HG03139 (cell line): ENCODE measurements at regions not wholly inside any gene's neighbourhood (a gene's known extent, or its start where the extent isn't known, plus 50 kb on each side); places are given as distances from the start of the nearest gene placed in this dataset.

ENCODE experiments used
- ATAC-seq: cut with Tn5 transposase; IDR thresholded peaks from one replicate; pipeline ENCODE4 v1.9.1; 2021; ENCODE audit not compliant: unreplicated experiment

DNA sequence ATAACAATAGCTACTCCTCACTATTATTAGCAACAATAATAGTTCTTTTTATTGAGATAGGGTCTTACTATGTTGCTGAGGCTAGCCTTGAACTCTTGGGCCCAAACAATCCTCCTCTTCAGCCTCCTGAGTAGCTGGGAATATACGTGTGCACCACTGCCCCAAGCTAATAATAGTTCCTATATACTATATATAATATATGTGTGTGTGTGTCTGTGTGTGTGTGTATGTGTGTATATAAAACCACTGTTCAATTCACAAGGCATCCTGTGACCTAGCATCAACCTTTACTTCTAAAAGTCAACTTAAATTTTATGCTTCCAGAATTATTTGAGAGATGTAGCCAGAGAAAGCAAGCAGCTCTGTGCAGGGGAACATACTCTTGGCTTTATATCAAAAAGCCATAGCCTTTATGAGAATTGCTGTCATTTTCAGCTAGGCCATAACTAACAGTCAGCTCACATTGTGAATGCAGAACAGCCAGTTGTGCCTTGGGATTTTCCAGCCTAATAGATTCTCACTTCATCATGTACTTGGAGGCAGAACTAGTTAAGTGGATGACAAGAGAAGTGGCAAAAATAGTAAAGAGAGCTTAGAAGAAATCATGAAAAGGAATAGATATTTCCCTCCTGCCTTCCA lies 665.5 kb downstream of the NYAP2 start:
- no peak for ATAC-seq

DNA sequence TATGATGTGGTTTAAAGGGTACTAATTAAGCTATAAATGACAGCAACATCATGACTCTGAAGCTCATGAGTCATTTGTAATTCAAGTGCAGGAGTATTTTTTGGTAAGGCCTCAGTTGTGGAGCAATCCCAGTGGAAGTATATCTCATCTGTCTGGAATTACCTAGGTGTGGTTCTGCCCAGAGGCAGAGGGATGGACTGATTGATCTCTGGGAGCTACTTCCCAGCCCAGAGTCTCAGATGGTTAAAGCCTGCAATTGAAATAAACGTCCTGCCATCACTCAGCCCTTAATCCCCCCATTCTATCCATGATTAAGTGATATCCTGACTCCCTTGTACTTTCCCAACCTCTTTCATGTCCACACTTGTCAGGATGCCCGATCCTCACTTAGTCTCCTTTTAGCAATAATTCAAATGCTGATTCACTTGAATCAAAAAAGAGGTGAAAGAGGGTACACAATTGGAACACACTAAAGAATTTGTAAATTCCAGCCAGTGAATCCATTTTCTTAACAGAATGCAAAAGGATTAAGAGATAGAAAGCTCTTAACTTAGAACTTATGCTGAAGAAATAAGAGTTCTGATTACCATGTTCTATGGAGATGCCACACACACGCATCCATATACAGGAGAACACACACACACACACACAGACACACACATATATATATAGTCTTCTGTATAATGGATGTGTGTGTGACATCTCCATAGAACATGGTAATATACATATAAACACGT lies 664.4 kb downstream of the NYAP2 start:
- ATAC-seq: no peak

GRCh38 chr2:226059961-226060627 lies 660.6 kb downstream of the NYAP2 start:
- no peak for ATAC-seq

DNA sequence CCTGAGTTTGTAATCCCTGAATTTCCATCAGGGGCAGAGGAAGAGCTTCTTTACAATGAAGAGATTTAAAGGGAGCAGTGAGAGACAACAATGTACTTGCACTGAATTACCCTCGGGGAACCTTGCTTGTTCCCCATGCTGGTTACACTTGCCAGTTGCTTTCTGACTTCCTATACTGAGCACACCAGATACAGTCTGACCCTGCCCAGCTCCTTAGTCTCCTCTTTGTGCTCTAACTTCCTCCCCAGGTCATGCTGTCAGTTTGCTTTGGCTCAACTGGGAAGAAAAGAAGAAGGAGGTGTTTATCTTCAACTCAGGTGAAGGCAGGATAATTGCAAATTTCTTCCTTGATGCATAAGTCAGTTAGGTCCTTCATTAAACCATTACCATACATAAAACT lies 658.4 kb downstream of the NYAP2 start:
- no peak for ATAC-seq

GRCh38 chr2:226057365-226057764 lies 657.9 kb downstream of the NYAP2 start:
- no peak for ATAC-seq

DNA sequence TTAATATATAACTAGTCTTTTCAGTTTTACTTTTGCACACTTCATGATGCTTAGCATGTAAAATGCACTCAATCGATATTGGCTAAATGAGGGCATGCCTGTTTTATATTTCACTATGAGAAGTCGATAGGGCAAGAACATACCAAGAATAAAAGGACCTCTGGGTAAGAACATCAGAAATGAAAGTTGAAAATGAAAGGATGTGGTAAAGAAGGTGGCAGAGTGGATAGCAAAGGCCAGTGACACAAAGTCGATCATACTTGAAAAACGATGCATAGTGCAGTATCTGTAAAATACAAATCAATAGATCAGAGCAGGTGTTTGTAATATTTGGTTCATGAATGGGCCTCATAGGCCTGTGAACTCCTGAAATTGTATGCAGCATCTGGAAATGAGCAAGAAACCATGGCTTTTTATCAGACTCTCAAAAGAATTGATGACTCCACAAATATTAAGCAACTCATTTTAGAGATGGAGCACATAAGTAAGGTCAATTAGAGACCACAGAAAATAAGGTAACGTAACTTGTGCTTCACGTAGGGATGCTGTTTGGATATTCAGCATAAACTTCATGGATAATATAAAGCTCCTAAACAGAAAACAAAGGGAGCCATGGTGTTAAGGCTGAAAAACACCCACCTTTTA lies 653.4 kb downstream of the NYAP2 start:
- no peak for ATAC-seq

DNA sequence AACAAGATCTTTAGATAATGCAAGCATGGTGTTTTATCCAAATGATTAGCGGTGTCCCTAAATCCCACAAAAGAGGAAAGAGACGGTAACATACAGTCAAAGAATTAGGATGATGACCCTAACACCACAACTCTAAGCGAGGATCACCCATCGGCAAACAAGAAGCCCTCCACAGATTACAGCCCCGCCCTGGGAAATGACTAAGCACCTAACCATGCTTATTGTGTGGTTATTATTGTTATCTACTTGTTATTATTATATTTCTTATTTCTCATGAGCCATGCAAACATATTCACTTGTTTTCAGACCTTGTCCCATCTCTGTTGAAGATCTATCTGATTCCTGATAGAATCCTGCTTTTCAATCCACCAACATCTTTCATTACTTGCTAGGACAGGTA lies 651.3 kb downstream of the NYAP2 start:
- ATAC-seq: no peak

DNA sequence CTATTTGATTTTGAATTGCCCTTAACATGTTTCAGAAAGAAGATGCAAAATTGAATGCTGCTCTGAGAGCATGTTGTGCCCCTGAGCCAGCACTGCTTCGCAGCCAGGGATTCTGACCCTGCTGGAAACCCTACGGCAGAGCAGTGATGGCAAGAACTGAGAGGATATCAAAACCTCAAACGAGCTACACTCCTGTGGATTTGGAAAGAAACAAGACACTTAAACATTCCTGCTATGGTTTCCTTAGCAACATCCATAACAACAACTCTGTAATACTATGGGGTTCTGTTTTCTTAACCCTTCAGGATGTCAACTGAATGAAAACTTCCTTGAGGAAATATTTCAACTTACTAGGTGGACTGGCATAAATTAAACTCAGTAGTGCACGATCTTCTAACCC lies 649.1 kb downstream of the NYAP2 start:
- no peak for ATAC-seq

DNA sequence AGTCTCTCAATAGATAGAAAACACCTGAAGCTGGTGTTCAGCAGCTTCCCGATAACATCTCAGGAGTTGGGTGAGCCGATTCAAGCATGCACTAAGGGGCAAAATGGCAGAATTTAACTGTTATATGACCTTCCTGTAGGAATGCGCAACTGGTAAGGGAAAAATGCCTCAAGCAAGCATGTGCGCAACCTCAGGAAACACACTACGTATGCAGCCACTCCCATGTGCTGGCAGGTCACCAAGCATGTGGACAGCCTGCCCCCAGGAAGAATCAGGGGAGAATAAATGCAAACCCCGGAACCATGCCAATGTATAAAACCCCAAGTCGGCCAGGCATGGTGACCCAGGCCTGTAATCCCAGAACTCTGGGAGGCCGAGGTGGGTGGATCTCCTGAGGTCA lies 645.6 kb downstream of the NYAP2 start:
- ATAC-seq: no peak

GRCh38 chr2:226040344-226040900 lies 640.9 kb downstream of the NYAP2 start:
- ATAC-seq: no peak

- no peak for ATAC-seq
These were observed 638.0 kb downstream of the NYAP2 start for GRCh38 chr2:226037526-226037925.

DNA sequence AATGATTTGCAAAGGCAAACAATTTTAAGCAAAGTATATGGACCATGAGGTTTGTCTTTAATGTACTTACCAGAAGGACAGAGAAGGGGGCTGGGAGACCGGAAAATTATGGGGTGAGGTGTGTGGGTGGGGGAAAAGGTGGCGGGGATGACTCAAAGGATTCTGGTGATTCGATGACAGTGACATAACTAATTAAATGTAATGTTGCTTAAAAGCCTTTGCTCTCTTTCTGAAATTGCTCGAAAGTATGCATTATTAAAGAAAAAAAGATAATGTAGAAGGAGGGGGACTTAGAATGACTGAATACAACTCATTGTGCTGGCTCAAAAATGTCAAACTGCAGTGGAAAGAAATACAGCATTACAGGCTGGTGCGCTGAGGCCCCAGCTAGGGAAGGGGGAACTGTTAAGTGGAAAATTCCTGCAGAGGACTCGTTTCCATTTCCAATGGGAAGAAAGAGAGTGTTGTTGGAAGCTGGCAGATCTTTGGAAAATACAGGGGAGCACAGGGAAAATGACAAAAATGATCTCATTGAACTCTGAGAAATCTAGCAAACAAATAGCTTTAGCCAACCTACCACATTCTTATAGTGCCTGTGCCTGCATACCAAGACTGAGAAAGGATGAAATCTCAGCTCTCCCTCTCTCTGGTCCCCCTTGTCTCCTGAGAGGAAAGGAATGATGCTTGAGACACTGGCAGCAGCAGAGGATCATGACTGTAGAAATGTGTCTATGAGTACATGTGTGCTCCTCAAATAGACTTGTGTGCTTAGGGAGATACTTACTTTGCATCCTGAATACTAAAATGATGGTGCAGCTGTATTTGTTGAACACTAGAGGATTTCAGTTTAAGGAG lies 632.4 kb downstream of the NYAP2 start:
- peak; percentile 14 for ATAC-seq

DNA sequence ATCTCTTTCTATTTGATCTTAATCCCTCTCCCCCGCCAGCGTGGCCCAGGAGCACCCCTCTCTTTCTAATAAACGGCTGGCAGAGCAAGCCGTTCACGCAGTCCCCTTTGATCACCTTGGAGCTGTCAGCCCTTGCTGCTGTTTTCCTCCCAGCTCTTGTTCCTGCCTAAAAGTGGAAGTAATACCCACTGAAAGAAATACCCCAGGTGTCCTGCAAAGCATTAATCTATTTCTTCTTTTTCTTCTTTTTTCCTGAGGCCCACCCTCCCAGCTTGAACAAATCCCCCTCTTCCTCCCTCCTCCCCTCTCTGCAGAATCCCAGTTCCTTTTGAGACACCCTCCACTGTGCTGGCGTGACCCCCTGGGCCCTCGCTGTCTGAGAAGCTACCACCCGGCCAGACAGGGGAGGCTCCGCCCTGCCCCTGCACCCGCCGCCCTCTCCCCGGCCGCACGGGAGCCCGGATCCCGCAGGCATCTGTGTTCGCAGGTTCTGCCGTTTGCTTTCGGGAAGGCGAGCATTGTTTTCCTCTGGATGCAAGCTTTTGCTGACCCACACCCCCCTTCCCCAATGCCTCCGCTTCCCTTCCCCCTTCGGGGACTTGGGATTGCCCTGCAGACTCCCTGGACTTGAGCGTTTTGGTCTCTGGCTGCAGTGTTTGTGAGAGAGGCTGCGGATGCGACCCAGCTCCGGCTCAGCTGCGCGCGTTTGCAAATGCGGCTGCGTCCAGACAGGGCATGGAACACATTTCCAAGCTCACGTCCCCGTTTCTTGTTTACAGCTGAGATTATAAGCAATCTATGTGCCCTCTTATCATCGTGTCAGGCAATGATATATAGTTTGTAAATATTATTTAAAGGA lies 631.5 kb downstream of the NYAP2 start:
- ATAC-seq: peak; percentile 48

DNA sequence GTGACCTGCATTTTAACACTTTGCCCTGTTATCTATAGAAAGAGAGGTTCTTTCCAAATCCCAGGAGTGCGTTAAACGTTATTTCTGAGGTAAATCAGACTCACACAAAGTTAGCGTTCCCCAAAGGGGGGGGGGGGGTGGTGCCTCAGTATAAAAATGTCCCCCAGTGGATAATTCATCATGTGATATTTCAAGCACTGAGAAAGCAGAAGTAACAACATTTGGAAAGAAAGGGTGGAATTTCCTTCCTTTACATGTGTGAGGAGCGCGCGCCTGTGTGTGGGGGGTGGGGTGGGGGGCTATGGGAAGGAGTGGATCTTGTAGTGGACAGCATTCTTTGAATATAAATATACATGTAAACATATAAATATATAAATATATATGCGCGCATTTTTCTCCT lies 630.9 kb downstream of the NYAP2 start:
- no peak for ATAC-seq

DNA sequence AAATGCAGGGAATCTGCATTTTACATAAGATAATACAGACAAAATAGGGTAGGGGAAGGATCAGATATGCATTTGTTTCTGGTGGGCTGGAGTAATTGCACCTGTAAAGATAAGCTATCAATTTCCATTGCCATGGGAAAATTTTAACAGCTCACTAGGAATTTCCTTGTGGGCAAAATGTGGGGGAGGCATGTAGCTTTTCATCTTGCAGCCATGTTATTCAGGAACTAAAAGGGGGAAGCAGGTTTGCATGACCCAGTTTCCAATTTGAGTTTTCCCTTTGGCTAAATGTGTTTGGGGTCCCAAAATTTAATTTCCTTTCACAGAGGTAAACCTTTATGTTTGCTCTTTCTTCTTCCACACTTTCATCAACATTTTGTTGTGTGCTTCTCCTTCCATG lies 624.4 kb downstream of the NYAP2 start:
- no peak for ATAC-seq

- no peak for ATAC-seq
These were observed 623.9 kb downstream of the NYAP2 start for GRCh38 chr2:226023383-226023782.

DNA sequence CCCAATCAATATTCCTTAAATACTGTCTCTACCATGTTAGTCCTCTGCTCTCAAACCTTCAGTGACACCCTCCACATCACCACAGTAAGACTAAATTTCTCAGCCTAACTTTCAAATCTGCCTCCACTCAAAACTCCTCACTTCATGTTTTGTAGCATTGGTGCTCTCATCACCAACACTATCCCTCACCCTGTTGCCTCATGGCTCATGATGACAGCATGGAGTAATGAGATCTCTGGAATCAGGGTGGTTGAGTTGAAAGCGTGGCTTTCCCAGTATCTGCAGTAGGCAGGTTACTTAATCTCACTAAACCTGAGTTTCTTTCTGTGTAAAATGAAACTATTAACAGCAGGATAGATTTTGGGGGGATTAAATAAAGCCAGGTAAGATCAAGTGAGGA lies 621.4 kb downstream of the NYAP2 start:
- no peak for ATAC-seq

- no peak for ATAC-seq
These were observed 620.7 kb downstream of the NYAP2 start for GRCh38 chr2:226020176-226020575.

DNA sequence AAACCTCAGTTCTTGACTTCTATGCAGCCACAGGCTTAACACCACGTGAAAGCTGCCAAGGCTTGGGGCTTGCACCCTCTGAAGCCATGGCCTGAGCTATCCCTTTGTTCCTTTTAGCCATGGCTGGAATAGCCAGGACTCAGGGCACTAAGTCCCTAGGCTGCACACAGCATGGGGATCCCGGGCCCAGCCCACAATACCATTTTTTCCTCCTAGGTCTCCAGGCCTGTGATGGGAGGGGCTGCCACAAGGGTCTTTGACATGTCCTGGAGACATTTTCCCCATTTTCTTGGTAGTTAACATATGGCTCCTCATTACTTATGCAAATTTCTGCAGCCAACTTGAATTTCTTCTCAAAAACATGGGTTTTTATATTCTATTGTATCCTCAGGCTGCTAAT lies 619.1 kb downstream of the NYAP2 start:
- no peak for ATAC-seq

DNA sequence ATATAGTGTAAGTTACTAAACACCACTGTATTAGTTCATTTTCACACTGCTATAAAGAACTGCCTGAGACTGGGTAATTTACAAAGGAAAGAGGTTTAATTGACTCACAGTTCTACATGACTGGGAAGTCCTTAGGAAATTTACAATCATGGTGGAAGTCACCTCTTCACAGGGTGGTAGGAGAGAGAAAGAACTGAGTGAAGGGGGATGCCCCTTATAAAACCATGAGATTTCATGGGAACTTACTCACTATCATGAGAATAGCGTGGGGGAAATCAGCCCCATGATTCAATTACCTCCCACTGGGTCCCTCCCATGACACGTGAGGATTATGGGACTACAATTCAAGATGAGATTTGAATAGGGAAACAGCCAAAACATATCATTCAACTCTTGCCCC lies 618.0 kb downstream of the NYAP2 start:
- ATAC-seq: no peak
